Mesodermal cell (in vitro differentiated cells): ENCODE measurements at regions not wholly inside any gene's neighbourhood (a gene's known extent, or its start where the extent isn't known, plus 50 kb on each side); places are given as distances from the start of the nearest gene placed in this dataset.

ENCODE experiments used
- H3K27ac ChIP-seq: 2 replicates; pipeline ENCODE4 v1.7.0; 2013; ENCODE audit warnings: mild to moderate bottlenecking, low read depth, low read length, moderate library complexity; ENCODE audit not compliant: severe bottlenecking
- H3K36me3 ChIP-seq: 2 replicates; pipeline ENCODE4 v1.7.1; 2013; ENCODE audit warnings: mild to moderate bottlenecking, low read length, moderate library complexity; ENCODE audit not compliant: control insufficient read depth, insufficient read depth
- H3K4me1 ChIP-seq: one replicate; pipeline ENCODE4 v1.7.1; 2013; ENCODE audit warnings: mild to moderate bottlenecking, low read length; ENCODE audit not compliant: insufficient read depth, control insufficient read depth, poor library complexity, severe bottlenecking
- H3K4me3 ChIP-seq: 2 replicates; pipeline ENCODE4 v1.7.0; 2013; ENCODE audit warnings: low read length, control low read depth, mild to moderate bottlenecking; ENCODE audit not compliant: insufficient read depth, poor library complexity, severe bottlenecking; ENCODE audit errors: extremely low read depth
- H3K9me3 ChIP-seq: 2 replicates; pipeline ENCODE4 v1.7.1; 2013; ENCODE audit warnings: mild to moderate bottlenecking, low read length, moderate library complexity; ENCODE audit not compliant: control insufficient read depth
- WGBS, 2 experiments: methylation state at CpG; one replicate each; pipeline ENCODE4 v1.1.5; 2013; ENCODE audit warnings: missing lambda C conversion rate in 2 of 2; ENCODE audit not compliant: insufficient coverage in 2 of 2; 5-methylcytosine and 5-hydroxymethylcytosine counted together

GRCh38 chr6:137982418-137983189, 115.5 kb downstream of the TNFAIP3 start:
- Histone ChIP-seq H3K27ac (no peak overlapping the region), H3K4me1 (peaks cover 10% of the 10 kb centered on the region), H3K9me3 (no peaks in the 10 kb centered on the region), H3K36me3 (no peaks in the 10 kb centered on the region), H3K4me3 (no peak overlapping the region)
- WGBS, 2 experiments: 95 to 97% methylated on average over 7 to 9 of the region's 12 CpGs

- no peak overlapping the region for H3K4me3 ChIP-seq
- no peaks in the 10 kb centered on the region for H3K36me3 ChIP-seq
- H3K27ac ChIP-seq: no peak overlapping the region
- H3K9me3 ChIP-seq: no peaks in the 10 kb centered on the region
- peaks cover 9% of the 10 kb centered on the region for H3K4me1 ChIP-seq
- 93 to 97% methylated on average over 3 to 4 of the region's 5 CpGs for WGBS, 2 experiments
Observed at GRCh38 chr6:137983269-137983668, 116.2 kb downstream of the TNFAIP3 start.

GRCh38 chr6:137989664-137990063, 117.6 kb downstream of the PERP start:
- H3K27ac ChIP-seq: no peak overlapping the region
- no peaks in the 10 kb centered on the region for H3K4me1 ChIP-seq
- 82 to 86% methylated on average over 2 of the region's 4 CpGs for WGBS, 2 experiments
- H3K9me3 ChIP-seq: no peaks in the 10 kb centered on the region
- H3K4me3 ChIP-seq: no peak overlapping the region
- H3K36me3 ChIP-seq: no peaks in the 10 kb centered on the region

- WGBS, 2 experiments: 83 to 88% methylated on average over 1 of the region's 1 CpG
- H3K4me3 ChIP-seq: no peak overlapping the region
- no peaks in the 10 kb centered on the region for H3K4me1 ChIP-seq
- H3K9me3 ChIP-seq: peaks cover 3% of the 10 kb centered on the region
- H3K27ac ChIP-seq: no peak overlapping the region
- H3K36me3 ChIP-seq: no peaks in the 10 kb centered on the region
Observed at GRCh38 chr6:137995371-137995770, 111.8 kb downstream of the PERP start.

GRCh38 chr6:137998461-137999019, 108.7 kb downstream of the PERP start:
- 63 to 74% methylated on average over 2 to 3 of the region's 4 CpGs for WGBS, 2 experiments
- Histone ChIP-seq H3K4me3 (no peak overlapping the region), H3K27ac (no peak overlapping the region), H3K4me1 (no peaks in the 10 kb centered on the region), H3K36me3 (no peaks in the 10 kb centered on the region), H3K9me3 (peaks cover 3% of the 10 kb centered on the region)

GRCh38 chr6:137999815-138000214, 107.4 kb downstream of the PERP start:
- H3K9me3 ChIP-seq: peaks cover 3% of the 10 kb centered on the region
- H3K4me1 ChIP-seq: no peaks in the 10 kb centered on the region
- no peak overlapping the region for H3K4me3 ChIP-seq
- H3K36me3 ChIP-seq: no peaks in the 10 kb centered on the region
- H3K27ac ChIP-seq: no peak overlapping the region
- 90 to 93% methylated on average over 4 of the region's 5 CpGs for WGBS, 2 experiments

GRCh38 chr6:138000941-138001340, 106.3 kb downstream of the PERP start:
- no peaks in the 10 kb centered on the region for H3K36me3 ChIP-seq
- H3K27ac ChIP-seq: no peak overlapping the region
- H3K4me1 ChIP-seq: no peaks in the 10 kb centered on the region
- H3K9me3 ChIP-seq: peaks cover 3% of the 10 kb centered on the region
- no peak overlapping the region for H3K4me3 ChIP-seq

GRCh38 chr6:138001750-138002349, 105.4 kb downstream of the PERP start:
- H3K36me3 ChIP-seq: no peaks in the 10 kb centered on the region
- H3K9me3 ChIP-seq: peaks cover 3% of the 10 kb centered on the region
- no peak overlapping the region for H3K4me3 ChIP-seq
- no peak overlapping the region for H3K27ac ChIP-seq
- WGBS, 2 experiments: 0 to 24% methylated on average over 3 to 5 of the region's 6 CpGs
- no peaks in the 10 kb centered on the region for H3K4me1 ChIP-seq

GRCh38 chr6:138004430-138005287, 102.6 kb downstream of the PERP start:
- Histone ChIP-seq H3K9me3 (no peaks in the 10 kb centered on the region), H3K4me3 (no peak overlapping the region), H3K27ac (no peak overlapping the region), H3K4me1 (peaks cover 4% of the 10 kb centered on the region), H3K36me3 (no peaks in the 10 kb centered on the region)
- WGBS, 2 experiments: 66 to 80% methylated on average over 4 to 5 of the region's 7 CpGs

GRCh38 chr6:138005846-138006245, 101.4 kb downstream of the PERP start:
- no peaks in the 10 kb centered on the region for H3K9me3 ChIP-seq
- H3K36me3 ChIP-seq: no peaks in the 10 kb centered on the region
- 100% methylated on average over 1 to 3 of the region's 5 CpGs for WGBS, 2 experiments
- peaks cover 4% of the 10 kb centered on the region for H3K4me1 ChIP-seq
- H3K27ac ChIP-seq: no peak overlapping the region
- H3K4me3 ChIP-seq: no peak overlapping the region
